BE2C (cell line): ENCODE measurements at regions not wholly inside any gene's neighbourhood (a gene's known extent, or its start where the extent isn't known, plus 50 kb on each side); places are given as distances from the start of the nearest gene placed in this dataset.
"Not testable (repeated sequence)": the region's sequence is repeated elsewhere in the genome, so short reads cannot be mapped to it uniquely, and the experiment has no call there.

Source experiments
- DNase-seq: peaks from one replicate; pipeline ENCODE4 v3.0.0-alpha.2; 2020
- H3K27me3 ChIP-seq: fragments of 250-450 bp; sonication (Bioruptor Pico); 2 replicates; pipeline ENCODE4 v1.5.1; 2020; ENCODE audit warnings: mild to moderate bottlenecking
- H3K36me3 ChIP-seq: fragments of 250-450 bp; sonication (Bioruptor Pico); 2 replicates; pipeline ENCODE4 v1.5.1; 2020; ENCODE audit warnings: mild to moderate bottlenecking
- H3K4me1 ChIP-seq: fragments of 250-450 bp; sonication (Bioruptor Pico); 2 replicates; pipeline ENCODE4 v1.5.1; 2020
- H3K4me3 ChIP-seq: 2 replicates; pipeline ENCODE4 v1.5.1; 2011; ENCODE audit warnings: low read depth, low read length
- H3K9me3 ChIP-seq: fragments of 250-450 bp; sonication (Bioruptor Pico); 2 replicates; pipeline ENCODE4 v1.5.1; 2020
- TF ChIP-seq, protein P1 (sequence below): IDR thresholded peaks from 2 replicates; pipeline ENCODE4 v1.5.1; 2012; ENCODE audit warnings: mild to moderate bottlenecking, low read depth, low read length

DNA sequence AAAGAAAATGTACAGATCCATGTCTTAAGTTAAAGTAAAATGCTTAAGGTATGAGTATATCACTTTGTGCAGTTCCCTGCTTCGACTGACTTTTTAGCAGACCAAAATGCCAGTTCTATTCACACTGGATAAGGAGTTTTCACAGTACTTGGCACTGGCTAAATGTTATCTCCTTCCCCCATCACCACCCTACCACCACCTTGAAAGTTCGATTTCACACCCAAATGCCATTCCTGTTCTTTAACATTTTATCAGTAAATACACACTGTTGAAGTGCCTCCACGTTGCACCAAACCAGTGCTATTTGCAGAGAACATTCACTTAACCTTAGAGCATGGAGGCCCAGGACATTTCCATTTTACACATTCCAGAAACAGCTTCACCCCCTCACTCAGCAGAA lies 100.0 kb downstream of the URB2 start:
- H3K36me3 ChIP-seq: no peaks in the 10 kb centered on the region
- no peaks in the 10 kb centered on the region for H3K4me1 ChIP-seq
- no peaks in the 10 kb centered on the region for H3K9me3 ChIP-seq
- H3K4me3 ChIP-seq: no peak overlapping the region
- DNase-seq: no peak
- TF ChIP-seq, protein P1, sequence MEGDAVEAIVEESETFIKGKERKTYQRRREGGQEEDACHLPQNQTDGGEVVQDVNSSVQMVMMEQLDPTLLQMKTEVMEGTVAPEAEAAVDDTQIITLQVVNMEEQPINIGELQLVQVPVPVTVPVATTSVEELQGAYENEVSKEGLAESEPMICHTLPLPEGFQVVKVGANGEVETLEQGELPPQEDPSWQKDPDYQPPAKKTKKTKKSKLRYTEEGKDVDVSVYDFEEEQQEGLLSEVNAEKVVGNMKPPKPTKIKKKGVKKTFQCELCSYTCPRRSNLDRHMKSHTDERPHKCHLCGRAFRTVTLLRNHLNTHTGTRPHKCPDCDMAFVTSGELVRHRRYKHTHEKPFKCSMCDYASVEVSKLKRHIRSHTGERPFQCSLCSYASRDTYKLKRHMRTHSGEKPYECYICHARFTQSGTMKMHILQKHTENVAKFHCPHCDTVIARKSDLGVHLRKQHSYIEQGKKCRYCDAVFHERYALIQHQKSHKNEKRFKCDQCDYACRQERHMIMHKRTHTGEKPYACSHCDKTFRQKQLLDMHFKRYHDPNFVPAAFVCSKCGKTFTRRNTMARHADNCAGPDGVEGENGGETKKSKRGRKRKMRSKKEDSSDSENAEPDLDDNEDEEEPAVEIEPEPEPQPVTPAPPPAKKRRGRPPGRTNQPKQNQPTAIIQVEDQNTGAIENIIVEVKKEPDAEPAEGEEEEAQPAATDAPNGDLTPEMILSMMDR: no peak
- H3K27me3 ChIP-seq: no peaks in the 10 kb centered on the region

DNA sequence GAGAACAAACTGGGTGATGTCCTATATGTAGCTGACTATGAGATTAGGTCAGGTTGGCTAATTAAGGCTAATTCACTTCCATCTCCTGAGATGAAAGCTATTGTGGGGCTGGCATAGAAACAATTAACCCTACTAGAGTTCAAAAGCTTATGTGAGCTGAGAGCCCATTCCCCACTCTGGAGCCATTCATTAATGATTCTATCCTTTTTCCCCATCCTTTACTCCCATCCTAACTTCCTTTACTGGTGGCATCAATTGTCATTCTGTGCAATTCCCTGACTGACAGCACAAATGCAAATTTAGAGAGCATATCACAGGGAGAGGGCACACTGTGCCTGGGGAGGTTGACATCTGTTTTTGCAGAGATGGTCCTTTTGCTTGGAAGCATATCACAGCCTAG lies 103.9 kb downstream of the URB2 start:
- TF ChIP-seq, protein P1: no peak
- no peak for DNase-seq
- no peaks in the 10 kb centered on the region for H3K36me3 ChIP-seq
- no peaks in the 10 kb centered on the region for H3K4me1 ChIP-seq
- no peaks in the 10 kb centered on the region for H3K9me3 ChIP-seq
- H3K4me3 ChIP-seq: no peak overlapping the region
- H3K27me3 ChIP-seq: no peaks in the 10 kb centered on the region

DNA sequence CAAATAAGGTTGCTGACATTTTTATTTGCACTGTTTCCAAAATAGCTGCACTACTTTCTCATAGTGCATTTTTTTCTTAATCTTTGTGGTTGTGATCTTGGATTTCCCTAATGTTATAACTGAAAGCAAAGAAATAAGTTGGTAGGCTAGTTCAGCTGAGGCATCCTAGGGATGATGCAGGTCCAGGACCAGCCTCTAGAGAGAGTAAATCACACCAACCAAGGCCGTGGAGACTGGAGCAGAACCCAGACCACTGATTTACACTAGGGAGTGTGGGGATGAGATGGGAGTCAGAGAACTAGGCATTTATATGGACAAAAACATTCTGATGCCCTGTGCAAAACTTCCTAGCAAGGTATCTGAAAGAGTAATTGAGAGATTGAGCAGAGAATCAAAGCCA lies 104.5 kb downstream of the URB2 start:
- TF ChIP-seq, protein P1: 0 out of 2 replicates have a peak, but pooled peaks have one; percentile 9
- Histone ChIP-seq H3K36me3 (no peaks in the 10 kb centered on the region), H3K4me3 (no peak overlapping the region), H3K9me3 (no peaks in the 10 kb centered on the region), H3K27me3 (no peaks in the 10 kb centered on the region), H3K4me1 (no peaks in the 10 kb centered on the region)
- DNase-seq: no peak

DNA sequence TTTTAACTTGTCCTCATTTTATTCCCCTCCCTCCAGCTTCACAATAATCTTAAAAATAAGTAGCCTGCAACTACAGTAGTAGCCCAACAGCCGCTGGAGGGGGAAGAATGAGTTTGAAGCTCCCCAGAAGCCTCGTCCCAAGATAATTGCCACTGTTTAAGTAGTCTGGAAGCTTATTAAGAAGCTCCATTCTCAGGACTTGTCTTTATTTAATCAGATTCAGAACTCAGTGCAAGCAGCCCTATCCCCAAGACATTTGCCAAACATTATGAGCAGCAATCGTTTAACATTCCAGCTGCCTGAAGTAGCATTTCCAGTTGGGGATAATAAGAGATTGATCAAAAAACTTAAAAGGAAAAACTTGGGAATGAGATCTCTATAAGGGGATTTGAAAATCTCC lies 106.0 kb downstream of the URB2 start:
- DNase-seq: no peak
- H3K4me1 ChIP-seq: no peaks in the 10 kb centered on the region
- TF ChIP-seq, protein P1: no peak

DNA sequence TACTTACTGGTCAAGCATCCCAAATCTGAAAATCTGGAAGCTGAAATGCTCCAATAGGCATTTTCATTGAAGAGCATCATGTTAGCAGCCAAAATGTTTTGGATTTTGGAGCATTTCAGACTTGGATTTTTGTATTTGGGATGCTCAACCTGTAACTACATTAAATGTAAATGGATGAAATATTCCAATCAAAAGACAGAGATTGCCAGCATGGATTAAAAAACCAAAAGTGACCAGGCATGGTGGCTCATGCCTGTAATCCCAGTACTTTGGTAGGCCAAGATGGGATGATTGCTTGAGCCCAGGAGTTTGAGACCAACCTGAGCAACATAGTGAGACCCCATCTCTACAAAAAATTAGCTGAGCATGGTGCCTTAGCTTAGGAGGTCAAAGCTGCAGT lies 110.3 kb downstream of the URB2 start:
- no peaks in the 10 kb centered on the region for H3K36me3 ChIP-seq
- H3K9me3 ChIP-seq: 0 out of 2 replicates have a peak, but pooled peaks cover 3% of the 10 kb centered on the region
- no peak for DNase-seq
- no peak overlapping the region for H3K4me3 ChIP-seq
- H3K27me3 ChIP-seq: no peaks in the 10 kb centered on the region
- TF ChIP-seq, protein P1: no peak
- no peaks in the 10 kb centered on the region for H3K4me1 ChIP-seq

More for the DNA sequence above, 106.0 kb downstream of the URB2 start:
- Histone ChIP-seq H3K36me3 (no peaks in the 10 kb centered on the region), H3K27me3 (no peaks in the 10 kb centered on the region), H3K4me3 (no peak overlapping the region), H3K9me3 (0 out of 2 replicates have a peak, but pooled peaks cover 3% of the 10 kb centered on the region)

DNA sequence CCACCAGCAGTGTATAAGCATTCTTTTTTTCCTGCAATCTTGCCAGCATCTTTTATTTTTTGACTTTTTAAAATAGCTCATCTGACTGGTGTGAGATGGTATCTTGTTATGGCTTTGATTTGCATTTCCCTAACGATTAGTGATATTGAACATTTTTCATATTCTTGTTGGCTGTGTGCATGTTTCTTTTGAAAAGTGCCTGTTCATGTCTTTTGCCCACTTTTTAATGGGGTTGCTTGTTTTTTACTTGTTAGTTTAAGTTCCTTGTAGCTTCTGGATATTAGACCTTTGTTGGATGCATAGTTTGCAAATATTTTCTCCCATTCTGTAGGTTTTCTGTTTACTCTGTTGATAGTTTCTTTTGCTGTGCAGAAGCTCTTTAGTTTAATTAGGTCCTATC lies 116.6 kb downstream of the URB2 start:
- not testable (repeated sequence) for H3K4me1 ChIP-seq, H3K36me3 ChIP-seq, H3K4me3 ChIP-seq, H3K9me3 ChIP-seq, H3K27me3 ChIP-seq, DNase-seq

DNA sequence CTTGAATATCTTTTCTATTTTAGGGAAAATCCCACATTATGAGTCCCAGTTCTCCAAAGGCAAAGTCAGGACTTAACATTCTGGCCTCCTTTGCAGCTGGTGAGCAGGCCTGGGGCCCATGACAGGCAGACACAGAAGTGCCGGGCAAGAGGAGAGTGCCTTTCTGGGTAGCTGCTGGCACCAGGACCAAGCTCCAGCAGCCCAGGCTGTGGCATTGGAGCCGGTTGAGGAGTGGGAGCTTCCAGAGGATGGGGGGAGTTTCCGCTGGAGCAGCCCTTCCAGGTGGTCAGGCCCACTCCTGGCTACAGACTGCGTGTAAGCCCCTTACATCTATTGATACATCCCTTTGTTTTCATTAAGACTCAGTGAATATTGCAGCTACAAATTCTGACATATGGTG lies 123.9 kb downstream of the URB2 start:
- H3K27me3 ChIP-seq: no peaks in the 10 kb centered on the region
- TF ChIP-seq, protein P1: no peak
- no peaks in the 10 kb centered on the region for H3K4me1 ChIP-seq
- H3K9me3 ChIP-seq: no peaks in the 10 kb centered on the region
- no peak for DNase-seq
- H3K4me3 ChIP-seq: no peak overlapping the region
- no peaks in the 10 kb centered on the region for H3K36me3 ChIP-seq
